HG02943 (cell line): ENCODE measurements at regions not wholly inside any gene's neighbourhood (a gene's known extent, or its start where the extent isn't known, plus 50 kb on each side); places are given as distances from the start of the nearest gene placed in this dataset.

Source experiments
- ATAC-seq: cut with Tn5 transposase; IDR thresholded peaks from one replicate; pipeline ENCODE4 v1.9.1; 2021; ENCODE audit warnings: mild to moderate bottlenecking, low read depth, moderate library complexity; ENCODE audit not compliant: unreplicated experiment

GRCh38 chrX:68901519-68901918, 72.7 kb downstream of the EFNB1 start:
- ATAC-seq, result no peak

GRCh38 chrX:68898598-68898997, 69.8 kb downstream of the EFNB1 start:
- ATAC-seq, result no peak

- no peak for ATAC-seq
These were observed 68.5 kb downstream of the EFNB1 start for GRCh38 chrX:68897118-68897945.

- ATAC-seq, result no peak
These were observed 67.8 kb downstream of the EFNB1 start for GRCh38 chrX:68896581-68896980.

- ATAC-seq, result no peak
These were observed 67.0 kb downstream of the EFNB1 start for GRCh38 chrX:68895778-68896177.

GRCh38 chrX:68895341-68895755, 66.5 kb downstream of the EFNB1 start:
- no peak for ATAC-seq

GRCh38 chrX:68894513-68895340, 65.9 kb downstream of the EFNB1 start:
- ATAC-seq, result no peak

- ATAC-seq, result no peak
These were observed 65.3 kb downstream of the EFNB1 start for GRCh38 chrX:68894142-68894512.

- ATAC-seq, result no peak
These were observed 63.8 kb downstream of the EFNB1 start for GRCh38 chrX:68892651-68893050.

GRCh38 chrX:68892134-68892533, 63.3 kb downstream of the EFNB1 start:
- ATAC-seq, result no peak
